ENCODE measurements at regions not wholly inside any gene's neighbourhood (a gene's known extent, or its start where the extent isn't known, plus 50 kb on each side); places are given as distances from the start of the nearest gene placed in this dataset.

DNA sequence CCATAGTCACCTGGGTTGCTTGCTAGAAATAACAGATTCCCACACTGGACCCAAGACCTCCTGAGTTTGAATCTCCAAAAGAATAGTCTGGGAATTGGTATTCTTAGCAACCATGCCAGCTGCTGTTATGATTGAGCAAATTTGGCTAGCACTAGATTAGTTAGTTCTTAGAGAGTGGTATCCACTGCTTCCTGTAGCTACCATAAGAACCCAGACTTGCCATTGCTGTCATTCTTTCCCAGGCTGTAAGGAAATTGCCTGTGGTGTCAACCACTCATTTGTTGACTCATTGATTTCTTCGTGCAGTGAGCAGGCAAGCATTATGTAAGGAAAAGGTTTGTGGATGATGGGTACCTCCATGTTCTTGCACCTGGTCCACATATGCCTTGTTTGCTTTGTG lies 201.8 kb upstream of the RGS6 start:
- Histone ChIP-seq H3K79me2 (replicated peaks; ENCODE audit: insufficient read depth, low read length) (no peaks in the 10 kb centered on the region), H3K27ac (ENCODE audit: low read length) (no peak overlapping the region), H2AFZ (ENCODE audit: low read depth, low read length) (no peak overlapping the region), H3K9me3 (ENCODE audit: low read length) (no peaks in the 10 kb centered on the region), H4K20me1 (ENCODE audit: insufficient read depth) (no peaks in the 10 kb centered on the region), H3K27me3 (ENCODE audit: insufficient read depth, low read depth, low read length) (no peaks in the 10 kb centered on the region), H3K36me3 (ENCODE audit: insufficient read depth, low read length) (no peaks in the 10 kb centered on the region), H3F3A (ENCODE audit: insufficient read depth, low read length, poor library complexity, severe bottlenecking) (no peaks in the 10 kb centered on the region), H3K9ac (ENCODE audit: low read length) (no peak overlapping the region), H3K9me2 (ENCODE audit: insufficient read depth, low read length) (no peaks in the 10 kb centered on the region), H3K4me3 (ENCODE audit: low read length) (no peak overlapping the region), H3K4me2 (ENCODE audit: low read length) (no peak overlapping the region)
- no peak for TF ChIP-seq MXI1 (conservative IDR thresholded peaks at IDR 0.05; ENCODE audit: poor library complexity, severe bottlenecking)
- TF ChIP-seq REST (IDR thresholded peaks at IDR 0.05; ENCODE audit: borderline replicate concordance), result no peak
- no peak for TF ChIP-seq TAF1 (IDR thresholded peaks at IDR 0.05; ENCODE audit: low read depth)
- no peak for TF ChIP-seq SMC3 (conservative IDR thresholded peaks at IDR 0.05; ENCODE audit: poor library complexity)
- no peak for TF ChIP-seq EP300 (conservative IDR thresholded peaks at IDR 0.05; ENCODE audit: poor library complexity, severe bottlenecking)
- no peak for TF ChIP-seq EZH2 (IDR thresholded peaks at IDR 0.05; ENCODE audit: borderline replicate concordance, insufficient read depth, low read length, poor library complexity, severe bottlenecking)
- TF ChIP-seq, protein P1, sequence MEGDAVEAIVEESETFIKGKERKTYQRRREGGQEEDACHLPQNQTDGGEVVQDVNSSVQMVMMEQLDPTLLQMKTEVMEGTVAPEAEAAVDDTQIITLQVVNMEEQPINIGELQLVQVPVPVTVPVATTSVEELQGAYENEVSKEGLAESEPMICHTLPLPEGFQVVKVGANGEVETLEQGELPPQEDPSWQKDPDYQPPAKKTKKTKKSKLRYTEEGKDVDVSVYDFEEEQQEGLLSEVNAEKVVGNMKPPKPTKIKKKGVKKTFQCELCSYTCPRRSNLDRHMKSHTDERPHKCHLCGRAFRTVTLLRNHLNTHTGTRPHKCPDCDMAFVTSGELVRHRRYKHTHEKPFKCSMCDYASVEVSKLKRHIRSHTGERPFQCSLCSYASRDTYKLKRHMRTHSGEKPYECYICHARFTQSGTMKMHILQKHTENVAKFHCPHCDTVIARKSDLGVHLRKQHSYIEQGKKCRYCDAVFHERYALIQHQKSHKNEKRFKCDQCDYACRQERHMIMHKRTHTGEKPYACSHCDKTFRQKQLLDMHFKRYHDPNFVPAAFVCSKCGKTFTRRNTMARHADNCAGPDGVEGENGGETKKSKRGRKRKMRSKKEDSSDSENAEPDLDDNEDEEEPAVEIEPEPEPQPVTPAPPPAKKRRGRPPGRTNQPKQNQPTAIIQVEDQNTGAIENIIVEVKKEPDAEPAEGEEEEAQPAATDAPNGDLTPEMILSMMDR (IDR thresholded peaks at IDR 0.05; ENCODE audit: poor library complexity, severe bottlenecking), result no peak
- no peak for TF ChIP-seq RAD21 (conservative IDR thresholded peaks at IDR 0.05)
- no peak for TF ChIP-seq POLR2AphosphoS5 (IDR thresholded peaks at IDR 0.05)

GRCh38 chr14:71731096-71731495 lies 201.1 kb upstream of the RGS6 start:
- no peaks in the 10 kb centered on the region for H3K79me2 ChIP-seq (replicated peaks; ENCODE audit: insufficient read depth, low read length)
- TF ChIP-seq EP300 (conservative IDR thresholded peaks at IDR 0.05; ENCODE audit: poor library complexity, severe bottlenecking), result no peak
- no peak for TF ChIP-seq REST (IDR thresholded peaks at IDR 0.05; ENCODE audit: borderline replicate concordance)
- TF ChIP-seq TAF1 (IDR thresholded peaks at IDR 0.05; ENCODE audit: low read depth), result no peak
- TF ChIP-seq MXI1 (conservative IDR thresholded peaks at IDR 0.05; ENCODE audit: poor library complexity, severe bottlenecking), result no peak
- TF ChIP-seq SMC3 (conservative IDR thresholded peaks at IDR 0.05; ENCODE audit: poor library complexity), result no peak
- TF ChIP-seq, protein P1 (IDR thresholded peaks at IDR 0.05; ENCODE audit: poor library complexity, severe bottlenecking), result no peak
- no peaks in the 10 kb centered on the region for H3K9me3 ChIP-seq (ENCODE audit: low read length)
- H3K36me3 ChIP-seq (ENCODE audit: insufficient read depth, low read length), result no peaks in the 10 kb centered on the region
- no peaks in the 10 kb centered on the region for H3K27me3 ChIP-seq (ENCODE audit: insufficient read depth, low read depth, low read length)
- H2AFZ ChIP-seq (ENCODE audit: low read depth, low read length), result no peak overlapping the region
- H3K27ac ChIP-seq (ENCODE audit: low read length), result no peak overlapping the region
- no peak overlapping the region for H3K4me2 ChIP-seq (ENCODE audit: low read length)
- H3K9ac ChIP-seq (ENCODE audit: low read length), result no peak overlapping the region
- H3K4me3 ChIP-seq (ENCODE audit: low read length), result no peak overlapping the region
- no peaks in the 10 kb centered on the region for H3K9me2 ChIP-seq (ENCODE audit: insufficient read depth, low read length)
- H3F3A ChIP-seq (ENCODE audit: insufficient read depth, low read length, poor library complexity, severe bottlenecking), result no peaks in the 10 kb centered on the region
- no peaks in the 10 kb centered on the region for H4K20me1 ChIP-seq (ENCODE audit: insufficient read depth)
